Glomerular visceral epithelial cell (primary cell): ENCODE measurements at regions not wholly inside any gene's neighbourhood (a gene's known extent, or its start where the extent isn't known, plus 50 kb on each side); places are given as distances from the start of the nearest gene placed in this dataset.

ENCODE experiments used
- DNase-seq: peaks from one replicate; pipeline ENCODE4 v3.0.0-alpha.2; 2016; ENCODE audit errors: extremely low spot score

- DNase-seq = peak; percentile 52
Observed at GRCh38 chr5:52674815-52675545, 112.7 kb upstream of the ITGA1 start.

GRCh38 chr5:52682492-52682891, 105.2 kb upstream of the ITGA1 start:
- no peak for DNase-seq

- peak; percentile 33 for DNase-seq
Observed at GRCh38 chr5:52684051-52684450, 103.7 kb upstream of the ITGA1 start.

- no peak for DNase-seq
Observed at GRCh38 chr5:52685566-52685965, 102.2 kb upstream of the ITGA1 start.

- DNase-seq = no peak
Observed at GRCh38 chr5:52685971-52686370, 101.7 kb upstream of the ITGA1 start.

GRCh38 chr5:52690236-52690768, 97.4 kb upstream of the ITGA1 start:
- no peak for DNase-seq

GRCh38 chr5:52692039-52692438, 95.7 kb upstream of the ITGA1 start:
- peak; percentile 55 for DNase-seq

GRCh38 chr5:52692606-52693005, 95.1 kb upstream of the ITGA1 start:
- DNase-seq = no peak

- no peak for DNase-seq
Observed at GRCh38 chr5:52693280-52693679, 94.4 kb upstream of the ITGA1 start.

GRCh38 chr5:52693836-52694235, 93.9 kb upstream of the ITGA1 start:
- DNase-seq = no peak

GRCh38 chr5:52694648-52695047, 93.1 kb upstream of the ITGA1 start:
- no peak for DNase-seq

GRCh38 chr5:52702877-52703276, 84.8 kb upstream of the ITGA1 start:
- no peak for DNase-seq

- no peak for DNase-seq
Observed at GRCh38 chr5:52703321-52703720, 84.4 kb upstream of the ITGA1 start.

GRCh38 chr5:52705720-52706119, 82.0 kb upstream of the ITGA1 start:
- no peak for DNase-seq

- no peak for DNase-seq
Observed at GRCh38 chr5:52706775-52707174, 80.9 kb upstream of the ITGA1 start.

GRCh38 chr5:52707616-52708015, 80.1 kb upstream of the ITGA1 start:
- DNase-seq = no peak

GRCh38 chr5:52708463-52708862, 79.3 kb upstream of the ITGA1 start:
- DNase-seq = no peak

GRCh38 chr5:52709167-52709925, 78.4 kb upstream of the ITGA1 start:
- DNase-seq = peak; percentile 57

- DNase-seq = no peak
Observed at GRCh38 chr5:52710310-52710971, 77.3 kb upstream of the ITGA1 start.

- no peak for DNase-seq
Observed at GRCh38 chr5:52710972-52711596, 76.6 kb upstream of the ITGA1 start.

- no peak for DNase-seq
Observed at GRCh38 chr5:52712354-52712753, 75.4 kb upstream of the ITGA1 start.
